Kidney epithelial cell (primary cell): ENCODE measurements at regions not wholly inside any gene's neighbourhood (a gene's known extent, or its start where the extent isn't known, plus 50 kb on each side); places are given as distances from the start of the nearest gene placed in this dataset.

ENCODE experiments used
- DNase-seq: peaks from one replicate; pipeline ENCODE4 v3.0.0-alpha.2; 2010; ENCODE audit warnings: low read depth
- H3K27me3 ChIP-seq: 2 replicates; pipeline ENCODE4 v1.6.0; 2011; ENCODE audit warnings: low read length; ENCODE audit not compliant: control insufficient read depth, insufficient read depth
- H3K36me3 ChIP-seq: 2 replicates; pipeline ENCODE4 v1.5.1; 2011; ENCODE audit warnings: low read length; ENCODE audit not compliant: control insufficient read depth, insufficient read depth
- H3K4me3 ChIP-seq: 2 replicates; pipeline ENCODE4 v1.5.1; 2011; ENCODE audit warnings: low read depth, mild to moderate bottlenecking, control low read depth, low read length
- CTCF ChIP-seq: IDR thresholded peaks from 2 replicates; pipeline ENCODE4 v1.5.1; 2011; ENCODE audit warnings: mild to moderate bottlenecking, moderate library complexity, low read length, control low read depth, inconsistent platforms; ENCODE audit not compliant: insufficient read depth, poor library complexity, severe bottlenecking

GRCh38 chr16:48950184-48950583, 331.5 kb downstream of the CBLN1 start:
- TF ChIP-seq CTCF = no peak
- Histone ChIP-seq H3K27me3 (no peaks in the 10 kb centered on the region), H3K4me3 (no peak overlapping the region), H3K36me3 (no peaks in the 10 kb centered on the region)
- no peak for DNase-seq

GRCh38 chr16:48949636-48950035, 332.0 kb downstream of the CBLN1 start:
- H3K4me3 ChIP-seq = no peak overlapping the region
- TF ChIP-seq CTCF = no peak
- H3K36me3 ChIP-seq = no peaks in the 10 kb centered on the region
- DNase-seq = no peak
- H3K27me3 ChIP-seq = no peaks in the 10 kb centered on the region

- no peaks in the 10 kb centered on the region for H3K27me3 ChIP-seq
- no peaks in the 10 kb centered on the region for H3K36me3 ChIP-seq
- no peak for TF ChIP-seq CTCF
- no peak overlapping the region for H3K4me3 ChIP-seq
- no peak for DNase-seq
Observed at GRCh38 chr16:48948911-48949310, 332.7 kb downstream of the CBLN1 start.

- DNase-seq = no peak
- Histone ChIP-seq H3K36me3 (no peaks in the 10 kb centered on the region), H3K4me3 (no peak overlapping the region), H3K27me3 (no peaks in the 10 kb centered on the region)
- TF ChIP-seq CTCF = no peak
Observed at GRCh38 chr16:48947371-48947713, 334.3 kb downstream of the CBLN1 start.

GRCh38 chr16:48946686-48947370, 334.8 kb downstream of the CBLN1 start:
- DNase-seq = no peak
- H3K4me3 ChIP-seq = no peak overlapping the region
- TF ChIP-seq CTCF = no peak
- H3K36me3 ChIP-seq = no peaks in the 10 kb centered on the region
- no peaks in the 10 kb centered on the region for H3K27me3 ChIP-seq

GRCh38 chr16:48942996-48943395, 333.0 kb upstream of the N4BP1 start:
- no peak for TF ChIP-seq CTCF
- no peaks in the 10 kb centered on the region for H3K36me3 ChIP-seq
- no peak for DNase-seq

More at GRCh38 chr16:48942996-48943395, 333.0 kb upstream of the N4BP1 start:
- Histone ChIP-seq H3K4me3 (no peak overlapping the region), H3K27me3 (no peaks in the 10 kb centered on the region)
